HK-2 (cell line): ENCODE measurements at regions not wholly inside any gene's neighbourhood (a gene's known extent, or its start where the extent isn't known, plus 50 kb on each side); places are given as distances from the start of the nearest gene placed in this dataset.
"Not testable (repeated sequence)": the region's sequence is repeated elsewhere in the genome, so short reads cannot be mapped to it uniquely, and the experiment has no call there.

Experiments used
- DNase-seq: peaks from one replicate; pipeline ENCODE4 v3.0.0-alpha.2; 2018; ENCODE audit not compliant: unreplicated experiment

DNA sequence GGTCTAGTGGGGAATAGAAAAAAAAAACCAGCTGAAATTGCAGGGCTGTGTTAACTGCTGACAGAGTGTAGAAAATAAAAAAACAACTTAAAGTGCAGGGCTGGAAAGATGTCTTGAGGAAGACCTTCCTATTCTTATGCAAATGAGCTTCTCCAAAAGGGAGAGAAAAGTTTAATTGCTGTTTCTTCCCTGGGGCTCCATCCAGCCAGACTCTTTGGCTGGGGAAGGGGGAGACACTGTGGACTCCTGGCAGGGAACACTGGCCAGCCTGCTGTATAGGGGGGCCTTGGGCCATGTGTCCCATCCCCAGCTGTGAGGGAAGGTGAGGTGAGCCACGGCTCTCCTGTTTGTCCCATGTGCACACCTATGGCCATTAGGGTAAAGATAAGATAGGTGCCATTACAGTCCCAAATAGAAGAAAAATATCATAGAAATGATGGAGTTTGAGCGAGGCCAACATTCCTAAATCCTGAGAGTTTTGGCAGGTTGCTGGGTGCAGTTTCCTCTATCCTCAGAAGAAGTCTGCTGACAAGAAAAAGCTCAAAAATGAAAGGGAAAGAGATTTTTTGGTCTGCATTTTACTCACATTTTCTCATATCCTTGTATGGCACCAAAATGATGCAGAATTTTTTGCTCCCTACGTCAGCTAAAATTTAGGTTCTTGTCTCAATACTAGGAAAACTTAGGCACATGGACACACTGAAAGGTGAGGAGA, 901.7 kb downstream of the PLOD2 start:
- no peak for DNase-seq

DNA sequence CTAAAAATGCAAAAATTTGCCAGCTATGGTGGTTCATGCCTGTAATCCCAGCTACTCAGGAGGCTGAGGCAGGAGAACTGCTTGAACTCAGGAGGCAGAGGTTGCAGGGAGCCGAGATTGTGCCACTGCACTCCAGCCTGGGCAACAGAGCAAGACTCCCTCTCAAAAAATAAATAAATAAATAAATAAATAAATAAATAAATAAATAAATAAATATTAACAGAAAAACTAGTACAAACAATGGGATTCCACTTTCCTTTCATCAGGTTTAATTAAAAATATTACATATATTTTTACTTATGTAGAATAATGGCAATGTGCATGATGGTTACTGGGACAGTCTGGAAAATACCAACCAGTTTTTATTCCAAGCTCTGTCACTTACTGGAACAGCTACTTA, 897.5 kb downstream of the PLOD2 start:
- DNase-seq = not testable (repeated sequence)

DNA sequence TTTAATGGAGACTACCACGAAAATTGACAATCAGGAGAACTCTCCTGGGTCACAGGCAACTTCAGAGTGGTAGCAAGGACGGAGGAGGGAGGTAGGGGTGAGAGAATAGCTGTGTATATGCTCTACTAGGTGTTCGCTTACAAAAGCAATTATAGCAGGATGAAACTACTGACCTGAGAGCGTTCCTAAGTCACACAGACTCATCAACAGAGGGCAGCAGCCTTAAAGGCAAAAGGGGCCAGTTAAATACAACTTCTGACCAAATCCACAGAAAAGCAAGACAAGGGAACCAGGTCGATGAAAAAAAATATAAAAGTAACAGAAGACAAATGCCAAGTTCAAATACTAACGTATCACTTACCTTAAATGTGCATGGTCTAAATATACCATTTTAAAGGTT, 894.6 kb downstream of the PLOD2 start:
- no peak for DNase-seq

DNA sequence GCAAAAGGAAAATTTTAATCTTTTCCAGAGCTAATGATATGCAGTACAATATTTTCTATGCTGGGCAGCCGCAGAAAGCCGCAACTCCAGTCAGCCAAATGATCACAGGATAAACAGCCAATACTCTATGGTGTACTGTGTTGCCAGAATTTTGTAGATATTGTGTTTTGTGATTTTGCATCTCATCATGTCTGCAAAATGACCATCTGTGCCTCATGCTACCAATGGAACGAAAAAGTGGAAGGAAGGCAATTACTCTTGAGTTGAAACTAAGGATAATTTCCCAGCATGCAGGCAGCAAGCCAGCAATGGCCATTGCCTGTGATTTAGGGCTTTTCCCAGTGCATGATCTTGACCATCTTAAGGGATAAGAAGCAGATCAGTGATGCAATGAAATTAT, 891.9 kb downstream of the PLOD2 start:
- DNase-seq = no peak

DNA sequence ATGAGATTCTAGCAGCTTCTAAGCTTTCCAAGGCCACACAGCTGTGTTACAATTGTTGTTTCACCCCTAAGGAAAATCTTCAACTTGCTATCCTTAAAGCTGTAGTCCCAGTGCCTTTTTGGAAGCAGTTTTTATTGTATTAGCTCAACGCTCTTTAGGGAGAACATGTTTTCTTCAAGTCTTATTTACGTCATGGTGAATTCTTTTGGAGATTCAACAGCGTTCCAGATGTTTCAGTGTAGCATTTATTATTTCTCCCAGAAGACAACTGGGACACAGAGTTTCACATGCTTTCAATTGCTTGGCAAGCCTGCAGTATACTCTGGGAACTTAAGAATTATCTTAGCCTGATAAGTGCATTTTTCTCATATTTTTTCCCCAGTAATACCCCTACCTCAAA, 888.3 kb downstream of the PLOD2 start:
- no peak for DNase-seq

DNA sequence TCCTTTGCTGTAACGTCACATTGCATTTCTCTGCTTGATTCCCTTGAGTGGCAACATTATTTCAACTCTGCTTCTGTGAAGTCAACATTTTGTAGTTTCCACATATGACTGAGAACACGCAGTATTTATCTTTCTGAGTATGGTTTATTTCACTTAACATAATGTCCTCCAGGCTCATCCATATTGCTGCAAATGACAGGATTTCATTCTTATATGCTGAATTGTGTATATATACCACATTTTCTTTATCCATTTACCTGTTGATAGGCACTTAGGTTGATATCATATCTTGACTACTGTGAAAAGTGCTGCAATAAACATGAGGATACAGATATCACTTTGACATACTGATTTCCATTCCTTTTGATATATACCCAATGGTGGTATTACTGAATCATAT, 878.5 kb downstream of the PLOD2 start:
- no peak for DNase-seq

DNA sequence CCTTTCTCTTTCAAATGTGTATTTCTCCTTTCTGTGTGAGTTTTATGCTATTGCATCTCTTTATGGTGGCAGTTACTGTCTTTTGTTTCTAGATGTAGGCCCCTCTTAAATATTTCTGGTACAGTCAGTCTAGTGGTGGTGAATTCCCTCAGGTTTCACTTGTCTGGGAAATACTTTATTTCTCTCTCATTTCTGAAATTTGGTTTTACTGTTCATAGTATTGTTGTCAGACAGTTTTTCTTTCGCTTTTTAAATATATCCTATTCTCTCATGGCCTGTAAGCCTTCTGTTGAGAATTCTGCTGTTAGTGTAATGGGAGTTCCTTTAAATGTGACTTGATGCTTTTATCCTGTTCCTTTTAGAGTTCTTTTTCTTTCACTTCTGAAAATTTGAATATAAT, 874.0 kb downstream of the PLOD2 start:
- no peak for DNase-seq

DNA sequence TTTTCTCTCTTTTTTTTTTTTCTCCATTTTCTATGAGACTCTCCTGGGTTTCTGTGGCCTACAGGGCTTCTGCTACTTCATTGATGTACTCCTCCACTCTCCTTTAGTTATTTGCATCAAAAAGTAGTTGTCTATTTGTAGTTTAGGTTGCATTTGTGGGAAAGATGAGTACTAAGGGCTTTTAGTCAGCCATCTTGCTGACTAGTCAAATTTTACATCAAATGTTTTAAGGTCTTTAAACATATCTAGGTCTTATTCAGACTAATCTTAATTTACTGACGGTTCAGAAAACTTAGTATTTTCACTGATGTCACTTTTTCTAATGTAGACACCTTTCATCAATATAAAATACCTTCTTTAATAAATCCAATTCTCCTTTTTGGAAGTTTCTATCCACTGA, 871.0 kb downstream of the PLOD2 start:
- no peak for DNase-seq

DNA sequence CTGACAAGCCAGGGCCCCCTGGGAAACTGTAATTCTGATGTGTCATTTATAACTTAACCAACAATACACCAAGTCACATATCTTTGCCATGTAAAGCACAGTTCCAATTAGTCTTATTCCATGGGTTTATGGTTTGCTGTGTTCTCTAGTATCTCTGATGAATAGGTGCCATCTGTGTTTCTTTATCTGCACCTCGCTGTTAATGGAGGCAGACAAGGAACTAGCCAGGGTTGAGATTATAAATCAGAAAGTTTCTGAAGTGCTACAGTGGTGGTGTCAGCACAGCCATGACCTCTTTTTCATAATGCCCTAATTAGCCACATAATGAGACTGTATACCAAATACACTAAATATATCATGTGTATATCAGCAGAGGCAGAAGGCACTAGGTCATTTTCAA, 866.4 kb downstream of the PLOD2 start:
- DNase-seq = no peak

DNA sequence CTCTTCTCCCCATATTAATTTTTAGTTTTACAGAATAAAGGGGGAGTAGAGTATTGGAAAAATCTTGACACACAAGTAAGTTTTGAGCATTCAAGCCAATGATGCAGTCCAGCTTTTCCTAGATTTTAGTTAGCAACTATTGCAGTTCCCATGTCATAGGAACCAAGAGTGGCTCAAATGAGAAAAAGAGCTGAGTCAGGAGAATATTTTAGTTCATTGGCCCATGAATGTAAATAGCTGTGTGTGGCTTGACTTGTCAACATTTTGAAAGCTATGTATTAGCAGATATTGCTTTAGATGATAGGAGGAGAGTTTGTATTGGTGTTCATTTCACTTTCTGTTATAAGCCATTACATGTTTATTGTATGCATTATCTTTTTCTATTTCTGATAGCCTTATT, 853.7 kb downstream of the PLOD2 start:
- DNase-seq = no peak

DNA sequence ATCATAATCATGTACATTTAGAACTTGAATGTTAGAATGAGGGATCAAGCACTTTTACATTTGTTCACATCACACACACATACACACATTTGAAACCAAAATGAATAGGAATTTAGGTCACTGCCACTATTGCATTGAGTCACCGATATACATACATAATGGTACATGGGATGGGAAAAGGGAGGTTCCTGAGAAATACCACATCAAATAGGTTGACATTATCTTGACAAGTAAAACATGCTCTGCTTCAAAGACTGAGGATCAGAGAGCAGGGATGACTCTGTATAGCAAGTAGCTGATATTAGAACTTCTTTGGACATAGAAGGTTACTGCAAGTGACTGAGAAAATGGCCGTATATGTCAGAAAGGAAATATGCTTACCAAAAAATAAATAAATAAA, 847.2 kb downstream of the PLOD2 start:
- DNase-seq = no peak

DNA sequence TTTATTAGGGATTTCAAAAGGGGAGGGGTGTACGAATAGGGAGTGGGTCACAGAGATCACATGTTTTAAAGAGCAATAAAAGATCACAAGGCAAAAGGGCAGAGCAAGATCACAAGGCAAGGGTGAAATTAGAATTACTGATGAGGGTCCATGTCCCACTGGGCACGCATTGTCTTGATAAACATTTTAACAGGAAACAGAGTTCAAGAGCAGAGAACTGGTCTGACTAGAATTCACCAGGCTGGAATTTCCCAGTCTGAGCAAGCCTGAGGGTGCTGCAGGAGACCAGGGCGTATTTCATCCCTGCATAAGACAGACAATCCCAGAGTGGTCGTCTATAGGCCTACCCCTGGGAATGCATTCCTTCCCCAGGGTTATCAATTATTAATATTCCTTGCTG, 844.7 kb downstream of the PLOD2 start:
- not testable (repeated sequence) for DNase-seq

DNA sequence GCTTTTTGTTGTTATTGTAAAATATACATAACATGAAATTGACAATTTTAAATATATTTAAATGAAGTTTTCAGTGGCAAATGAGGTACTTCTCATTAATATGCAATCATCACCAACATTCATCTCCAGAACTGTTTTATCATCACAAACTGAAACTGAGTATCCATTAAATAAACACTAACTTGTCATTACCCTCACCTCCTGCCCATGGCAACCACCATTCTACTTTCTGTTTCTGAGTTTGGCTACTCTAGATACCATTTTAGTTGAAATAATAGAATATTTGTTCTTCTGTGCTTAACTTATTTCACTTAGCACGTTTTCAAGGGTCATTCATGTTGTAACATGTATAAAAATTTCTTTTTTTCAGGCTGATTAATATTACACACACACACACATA, 834.3 kb downstream of the PLOD2 start:
- DNase-seq = no peak

DNA sequence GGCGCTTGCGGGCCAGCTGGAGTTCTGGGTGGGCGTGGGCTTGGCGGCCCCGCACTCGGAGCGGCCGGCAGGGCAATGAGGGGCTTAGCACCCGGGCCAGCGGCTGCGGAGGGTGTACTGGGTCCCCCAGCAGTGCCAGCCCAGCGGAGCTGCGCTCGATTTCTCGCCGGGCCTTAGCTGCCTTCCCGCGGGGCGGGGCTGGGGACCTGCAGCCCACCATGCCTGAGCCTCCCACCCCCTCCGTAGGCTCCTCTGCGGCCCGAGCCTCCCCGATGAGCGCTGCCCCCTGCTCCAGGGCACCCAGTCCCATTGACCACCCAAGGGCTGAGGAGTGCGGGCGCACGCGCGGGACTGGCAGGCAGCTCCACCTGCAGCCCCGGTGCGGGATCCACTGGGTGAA, 827.6 kb downstream of the PLOD2 start:
- DNase-seq = not testable (repeated sequence)

DNA sequence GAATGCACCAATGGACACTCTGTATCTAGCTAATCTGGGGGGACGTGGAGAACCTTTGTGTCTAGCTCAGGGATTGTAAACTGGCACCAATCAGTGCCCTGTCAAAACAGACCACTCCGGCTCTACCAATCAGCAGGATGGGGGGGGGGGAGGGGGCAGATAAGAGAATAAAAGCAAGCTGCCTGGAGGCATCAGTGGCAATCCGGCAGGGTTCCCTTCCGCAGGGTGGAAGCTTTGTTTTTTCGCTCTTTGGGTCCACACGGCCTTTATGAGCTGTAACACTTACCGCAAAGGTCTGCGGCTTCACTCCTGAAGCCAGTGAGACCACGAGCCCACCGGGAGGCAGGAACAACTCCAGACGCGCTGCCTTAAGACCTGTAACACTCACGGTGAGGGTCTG, 827.1 kb downstream of the PLOD2 start:
- DNase-seq = no peak

DNA sequence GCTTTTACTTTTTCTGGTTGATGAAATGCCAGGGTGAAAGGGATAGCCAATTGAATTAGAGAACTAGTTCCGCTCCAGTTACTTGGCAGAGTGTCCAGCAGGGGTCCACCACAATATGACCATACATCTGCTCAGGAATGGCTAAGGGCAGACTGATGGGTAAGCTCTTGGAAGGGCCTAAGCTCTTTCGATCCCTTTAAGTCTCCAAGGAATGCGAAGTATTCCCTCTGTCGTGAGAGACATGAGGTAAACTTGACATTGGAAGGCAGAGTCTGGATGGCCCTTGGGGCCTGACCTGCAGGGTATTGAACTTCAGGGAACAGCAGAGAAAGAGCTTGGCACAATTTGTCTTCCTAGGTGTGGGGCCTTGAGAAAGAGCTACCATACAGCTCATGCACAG, 805.8 kb downstream of the PLOD2 start:
- no peak for DNase-seq

DNA sequence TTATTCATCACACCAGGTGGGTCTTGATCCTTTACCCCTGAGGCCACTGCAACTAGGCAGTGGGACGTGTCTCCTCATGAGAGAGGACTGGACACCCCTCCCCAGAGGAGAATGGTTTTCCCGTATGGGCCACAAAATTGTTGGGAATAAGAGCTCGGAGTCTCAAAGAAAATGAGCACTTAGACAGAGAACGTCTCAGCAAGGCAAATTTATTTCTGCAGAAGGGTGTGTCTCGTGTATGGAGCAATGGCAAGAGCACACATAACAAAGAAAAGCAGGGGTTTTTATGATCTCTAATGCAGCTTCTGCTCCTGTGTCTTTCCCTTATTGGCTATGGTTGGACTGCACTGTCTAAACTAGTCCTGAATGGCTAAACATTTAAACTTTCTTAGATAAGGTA, 803.5 kb downstream of the PLOD2 start:
- DNase-seq = no peak

DNA sequence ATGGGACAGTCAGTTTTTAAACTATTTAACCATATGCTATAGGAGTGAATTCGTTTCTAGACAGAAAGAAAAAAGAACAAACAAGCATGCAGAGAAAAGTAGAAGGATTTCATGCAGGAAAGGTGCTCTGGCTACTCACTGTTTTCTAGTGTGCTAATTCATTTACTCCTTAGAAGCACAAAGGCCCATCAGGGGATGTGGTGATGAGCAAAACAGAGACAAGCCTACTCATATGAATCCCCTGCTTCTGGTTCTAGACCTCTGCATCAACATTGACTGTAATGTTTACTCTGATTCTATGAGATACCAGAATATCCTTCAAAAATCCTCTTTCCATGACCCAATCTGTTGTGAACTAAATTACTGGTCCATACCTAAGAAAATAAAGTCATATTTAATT, 801.9 kb downstream of the PLOD2 start:
- no peak for DNase-seq

DNA sequence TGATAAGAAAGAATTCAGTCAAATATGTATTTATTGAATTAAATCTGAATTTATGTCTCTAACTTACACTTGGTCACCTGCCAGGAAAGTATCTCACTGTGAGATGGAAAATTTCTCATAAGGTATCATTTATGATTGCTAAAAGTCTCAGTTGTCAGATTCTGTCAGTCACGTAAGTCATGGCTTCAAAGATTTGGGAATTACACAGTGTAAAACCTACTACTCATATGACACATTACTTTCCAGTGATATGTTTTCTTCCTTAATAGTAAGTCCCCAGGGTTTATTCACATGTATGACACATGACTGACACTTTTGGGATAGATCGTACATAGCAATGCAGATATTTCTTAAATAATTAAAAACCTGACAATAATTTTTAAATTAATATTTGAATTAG, 792.2 kb downstream of the PLOD2 start:
- no peak for DNase-seq

DNA sequence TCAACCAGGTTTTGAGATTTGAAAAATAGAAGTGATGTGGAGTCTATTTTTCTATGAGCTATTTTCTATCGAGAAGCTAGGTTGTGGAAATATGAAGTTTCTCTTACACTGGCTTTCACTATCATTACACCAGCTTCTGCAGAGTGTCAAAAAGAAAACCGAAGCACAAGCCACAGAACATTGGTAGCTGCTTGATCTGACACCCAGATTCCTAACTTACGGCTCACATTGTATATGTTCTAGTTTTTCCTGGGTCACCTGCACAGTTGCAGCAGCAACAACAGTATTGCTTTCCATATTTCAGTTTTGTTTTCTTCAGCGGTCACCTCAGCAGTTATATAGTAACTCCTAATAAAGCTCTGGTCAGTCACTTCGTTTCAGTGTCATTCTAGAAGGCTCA, 790.1 kb downstream of the PLOD2 start:
- DNase-seq = no peak

DNA sequence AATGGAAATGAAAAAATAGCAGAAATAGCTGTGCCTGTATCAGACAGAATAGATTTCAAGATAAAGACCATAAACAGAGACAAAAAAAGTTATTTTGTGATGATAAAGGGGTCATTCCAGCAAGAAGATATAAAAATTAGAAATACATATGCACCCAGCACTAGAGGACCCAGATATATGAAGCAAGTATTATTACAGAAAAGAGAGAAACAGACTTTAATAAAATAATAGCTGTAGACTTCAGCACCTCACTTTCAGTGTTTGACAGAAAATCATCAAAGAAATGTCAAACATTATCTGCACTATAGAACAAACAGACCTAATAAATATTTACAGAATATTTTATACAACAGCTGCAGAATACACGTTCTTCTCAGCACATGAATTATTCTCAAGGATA, 783.7 kb downstream of the PLOD2 start:
- DNase-seq = no peak

DNA sequence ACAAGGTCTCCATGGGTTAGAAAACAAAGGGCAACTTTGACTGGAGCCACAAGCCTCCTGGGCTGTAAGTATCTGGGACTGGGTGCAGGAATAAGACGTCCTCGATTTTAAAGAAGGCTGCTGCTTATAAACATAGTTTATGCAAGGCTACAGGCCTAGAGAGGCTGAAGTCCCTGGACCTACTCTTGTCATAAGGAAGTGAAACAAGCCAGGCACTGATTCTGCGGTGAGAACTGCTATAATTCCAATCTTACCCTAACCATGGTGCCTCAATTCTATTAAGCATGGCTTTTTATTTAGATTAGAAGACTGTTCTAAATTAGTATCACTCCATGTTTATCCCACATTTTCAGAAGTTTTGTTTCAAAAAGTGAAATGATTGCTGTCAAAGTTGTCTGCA, 777.6 kb downstream of the PLOD2 start:
- no peak for DNase-seq

DNA sequence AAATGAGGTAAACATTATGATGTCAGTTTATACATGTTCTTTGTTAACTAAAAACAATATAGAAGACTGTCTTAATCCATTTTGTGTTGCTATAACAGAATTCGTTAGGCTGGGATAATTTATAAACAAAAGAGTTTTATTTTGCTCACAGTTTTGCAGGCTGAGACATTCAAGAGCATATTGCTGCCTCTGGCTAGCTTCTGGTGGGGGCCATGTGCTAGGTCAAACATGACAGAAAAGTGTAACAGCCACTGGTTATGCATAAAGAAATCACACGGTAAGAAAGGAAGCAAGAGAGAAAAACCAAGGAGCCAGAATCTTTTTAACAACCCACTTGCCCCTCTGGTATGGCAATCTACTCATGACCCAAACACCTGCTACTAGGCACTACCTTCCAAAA, 776.7 kb downstream of the PLOD2 start:
- no peak for DNase-seq

DNA sequence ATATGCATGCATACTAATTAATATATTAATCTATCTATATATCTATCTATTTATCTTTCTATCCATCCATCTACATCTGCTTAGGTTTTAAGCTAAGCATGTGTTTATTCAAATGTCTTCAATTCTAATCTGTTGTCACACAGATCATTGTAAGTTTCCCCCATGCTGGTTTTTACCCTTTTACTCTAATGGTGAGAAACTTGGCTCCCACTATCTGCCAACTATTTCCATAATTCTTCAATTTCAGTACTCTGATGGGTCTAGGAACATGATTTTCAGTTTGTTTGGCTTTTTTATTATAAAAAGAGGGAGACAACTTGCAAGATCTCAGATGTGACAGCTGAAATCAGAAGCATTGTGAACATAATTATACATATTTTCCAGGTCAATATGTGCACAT, 773.8 kb downstream of the PLOD2 start:
- DNase-seq = no peak

DNA sequence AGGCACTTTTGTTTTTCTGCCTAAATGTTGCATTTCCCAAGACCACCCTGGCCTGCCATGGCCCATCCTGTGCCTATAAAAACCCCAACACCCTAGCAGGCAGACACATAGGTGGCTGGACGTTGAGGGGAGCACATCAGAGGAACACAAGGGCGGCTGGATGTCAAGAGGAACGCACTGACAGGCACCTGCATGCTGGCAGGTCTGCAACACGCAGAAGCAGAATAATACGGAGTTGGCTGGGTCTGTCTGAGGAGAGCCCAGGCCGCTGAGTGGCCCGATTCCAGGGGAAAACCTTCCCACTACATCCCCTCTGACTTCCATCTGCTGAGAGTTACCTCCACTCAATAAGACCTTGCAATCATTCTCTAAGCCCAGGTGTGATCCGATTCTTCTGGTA, 765.6 kb downstream of the PLOD2 start:
- no peak for DNase-seq
